GM19455 (cell line): ENCODE measurements at regions not wholly inside any gene's neighbourhood (a gene's known extent, or its start where the extent isn't known, plus 50 kb on each side); places are given as distances from the start of the nearest gene placed in this dataset.
A peak's percentile ranks its signal among the peaks of the same experiment; 100 is the strongest.
"Not testable (repeated sequence)": the region's sequence is repeated elsewhere in the genome, so short reads cannot be mapped to it uniquely, and the experiment has no call there.

Source experiments
- ATAC-seq: cut with Tn5 transposase; IDR thresholded peaks from one replicate; pipeline ENCODE4 v1.9.1; 2021; ENCODE audit not compliant: unreplicated experiment

- no peak for ATAC-seq
These were observed 290.7 kb upstream of the FOLH1 start for GRCh38 chr11:49499117-49499516.

DNA sequence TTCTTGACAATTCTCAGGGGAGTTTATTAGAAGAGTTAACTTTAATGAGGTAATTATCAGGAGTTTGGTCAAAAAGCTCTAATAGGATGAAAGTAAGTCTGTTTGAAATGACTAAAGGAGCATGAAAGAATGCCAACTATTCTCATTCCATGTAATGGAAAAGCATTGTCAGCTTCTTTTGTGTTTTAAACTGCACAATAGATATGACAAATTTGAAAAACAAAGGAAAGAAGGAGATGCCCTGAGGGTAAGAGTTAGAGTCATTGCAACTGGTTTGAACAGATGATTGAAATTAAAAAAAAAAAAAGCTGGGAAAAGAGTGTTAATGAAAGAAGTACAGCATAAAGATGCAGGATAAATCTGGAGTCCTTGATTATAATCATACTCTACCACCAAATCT, 296.8 kb upstream of the FOLH1 start:
- ATAC-seq, result no peak

DNA sequence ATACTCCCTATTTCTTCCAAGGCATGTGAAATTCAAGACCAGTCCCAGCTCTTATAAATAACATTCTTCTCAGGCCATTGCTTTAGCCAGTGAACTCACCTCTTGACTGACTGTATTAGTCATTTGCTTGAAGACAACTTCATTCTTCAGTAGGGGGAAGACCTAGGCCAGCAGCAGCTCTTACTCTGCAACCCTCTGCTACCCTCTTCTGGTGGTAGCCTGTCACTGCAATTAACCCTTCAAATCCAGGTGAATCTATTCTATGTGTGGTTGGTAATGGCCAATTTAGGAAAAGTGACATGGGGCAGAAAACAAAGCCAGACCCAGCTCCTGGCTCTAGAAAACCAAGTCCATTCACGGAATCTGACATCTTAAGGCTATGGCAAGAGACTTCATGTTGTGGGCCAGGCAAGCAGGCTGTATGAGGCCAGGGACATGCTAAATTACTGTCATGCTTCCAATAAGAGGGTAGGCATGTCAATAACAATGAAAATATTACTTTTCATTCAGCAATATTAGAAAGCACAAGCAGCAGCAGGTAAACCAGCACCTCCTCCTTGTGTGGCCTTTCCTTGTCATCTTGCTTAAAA, 317.9 kb upstream of the FOLH1 start:
- ATAC-seq, result peak; percentile 94

DNA sequence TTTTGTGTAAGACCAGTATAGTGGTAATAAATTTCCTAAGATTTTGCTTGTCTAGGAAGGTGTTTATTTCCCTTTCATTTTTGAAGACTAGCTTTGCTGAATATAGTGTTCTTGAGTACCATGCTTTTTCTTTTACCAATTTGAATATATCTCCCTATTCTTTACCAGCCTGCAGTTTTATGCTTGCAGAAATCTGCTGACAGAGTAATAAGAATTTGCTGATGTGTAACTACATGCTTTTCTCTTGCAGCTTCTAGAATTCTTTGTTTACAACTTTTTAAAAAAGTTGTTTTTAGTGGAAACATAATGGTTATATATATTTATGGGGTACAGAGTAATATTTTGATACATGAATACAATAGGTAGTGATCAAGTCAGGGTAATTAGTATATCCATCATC, 324.8 kb upstream of the FOLH1 start:
- ATAC-seq, result no peak

DNA sequence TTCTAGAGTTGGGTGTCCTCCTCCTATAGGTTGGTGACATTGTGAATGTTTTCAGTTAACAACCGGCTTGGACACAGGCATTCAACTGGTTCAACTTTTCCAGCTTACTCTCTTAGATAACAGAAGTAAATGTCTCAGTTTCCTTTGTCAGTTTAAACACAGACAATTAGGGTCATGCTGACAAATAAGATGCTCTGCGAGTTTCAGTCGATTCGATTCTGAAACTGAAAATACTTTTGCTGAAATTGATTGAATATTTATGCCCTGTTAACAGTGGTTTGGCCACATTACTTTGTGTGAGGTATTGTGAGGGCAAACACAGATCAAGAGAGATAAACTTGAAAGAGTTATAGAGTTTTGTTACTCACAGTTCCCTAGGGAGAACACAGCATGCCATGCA, 330.5 kb upstream of the FOLH1 start:
- ATAC-seq, result not testable (repeated sequence)

GRCh38 chr11:49558261-49558847, 350.0 kb upstream of the FOLH1 start:
- not testable (repeated sequence) for ATAC-seq

DNA sequence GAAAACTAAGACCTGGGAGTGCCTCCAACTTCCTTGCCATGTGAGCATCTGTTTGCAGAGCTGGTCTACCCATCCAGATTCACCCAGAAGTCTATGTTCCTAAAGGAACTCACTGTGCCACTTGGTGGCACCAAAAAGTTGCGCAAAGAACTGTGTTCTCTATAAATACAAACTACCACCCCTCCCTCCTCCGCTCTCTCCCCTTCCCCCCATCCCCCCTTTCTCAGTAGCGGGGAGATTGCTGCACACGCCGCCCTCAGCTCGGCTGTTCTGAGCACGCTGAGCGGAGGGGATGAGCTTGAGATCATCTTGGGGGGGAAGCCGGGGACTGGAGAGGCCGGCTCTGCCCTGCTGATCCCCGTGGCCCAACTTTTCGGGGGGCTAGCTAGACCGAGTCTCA, 352.2 kb upstream of the FOLH1 start:
- not testable (repeated sequence) for ATAC-seq

- ATAC-seq, result not testable (repeated sequence)
These were observed 353.0 kb upstream of the FOLH1 start for GRCh38 chr11:49561240-49561880.

DNA sequence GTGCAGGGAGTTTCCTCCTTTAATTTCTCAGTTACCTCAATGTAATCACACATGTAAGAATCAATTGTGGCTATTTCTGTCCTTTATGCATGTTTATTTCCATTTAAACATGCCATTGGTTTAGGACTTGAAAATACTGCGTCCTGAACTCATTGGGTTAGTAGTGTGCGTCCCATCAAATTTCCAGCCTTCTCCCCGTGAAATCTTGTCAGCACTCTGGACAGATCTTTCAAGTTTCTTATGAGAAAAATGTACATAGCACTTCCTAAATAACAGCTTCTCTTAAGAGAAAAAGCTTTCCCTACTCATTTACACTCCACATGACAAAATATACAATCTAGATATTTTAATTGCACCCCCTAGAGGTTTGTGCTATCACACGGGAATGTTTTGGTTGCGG, 353.9 kb upstream of the FOLH1 start:
- ATAC-seq, result not testable (repeated sequence)

DNA sequence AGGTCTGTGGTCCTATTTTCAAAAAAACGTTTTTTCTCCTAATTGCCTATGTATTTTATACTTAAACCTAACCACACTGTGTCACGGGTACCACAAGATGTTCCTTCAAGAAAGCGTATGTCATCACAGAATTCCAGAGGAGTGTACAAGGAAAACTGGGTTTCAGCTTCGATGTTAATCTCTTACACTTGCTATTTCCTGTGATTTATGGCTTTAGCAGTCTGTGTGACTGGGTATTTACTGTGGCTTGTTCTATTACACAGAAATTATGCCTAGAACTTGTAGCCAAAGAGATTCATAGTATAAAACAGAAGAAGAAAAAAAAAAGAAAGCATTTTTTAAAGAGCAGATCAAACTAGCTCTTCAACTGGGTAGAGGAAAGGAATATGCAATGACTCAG, 371.1 kb upstream of the FOLH1 start:
- not testable (repeated sequence) for ATAC-seq

DNA sequence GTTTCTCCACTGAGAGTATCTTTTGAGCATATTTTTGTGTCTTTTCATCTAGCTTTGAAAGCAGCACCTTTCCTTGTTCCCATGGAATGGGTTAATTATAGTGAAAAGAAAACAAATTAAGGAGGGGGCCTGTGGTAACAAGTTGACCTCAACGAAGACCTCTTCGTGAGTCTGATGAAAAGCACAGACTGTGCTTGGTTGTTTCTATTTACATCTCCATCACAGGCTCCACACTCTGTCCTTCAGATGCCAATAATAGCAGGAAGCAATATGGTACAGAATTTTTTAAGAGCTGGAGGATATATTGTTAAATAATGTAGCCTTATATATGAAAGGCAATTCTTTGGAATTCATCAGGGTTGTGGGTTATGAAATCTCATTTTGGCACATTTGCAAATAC, 366.7 kb upstream of the OR4C13 start:
- not testable (repeated sequence) for ATAC-seq

GRCh38 chr11:49608892-49609291, 343.3 kb upstream of the OR4C13 start:
- not testable (repeated sequence) for ATAC-seq

- ATAC-seq, result not testable (repeated sequence)
These were observed 328.3 kb upstream of the OR4C13 start for GRCh38 chr11:49623872-49624271.

DNA sequence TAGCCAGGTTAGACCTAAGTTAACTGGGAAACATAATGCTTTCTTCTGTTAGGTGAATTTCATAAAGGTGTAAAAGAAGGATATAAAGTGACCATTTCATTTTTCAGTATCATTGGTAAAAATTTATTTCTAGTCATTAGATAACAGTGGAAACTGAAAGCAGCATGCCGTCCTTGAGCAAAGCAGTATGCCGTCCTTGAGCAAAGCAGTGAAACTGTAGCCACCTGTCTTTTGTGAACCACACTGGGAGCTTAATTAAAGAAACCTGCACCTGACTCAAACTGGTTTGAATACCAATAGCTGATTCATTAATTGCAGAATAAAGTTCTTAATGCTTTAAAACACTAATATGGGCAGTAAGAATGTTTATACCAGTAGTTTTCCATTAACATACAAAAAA, 281.5 kb upstream of the OR4C13 start:
- ATAC-seq, result not testable (repeated sequence)

- ATAC-seq, result not testable (repeated sequence)
These were observed 250.1 kb upstream of the OR4C13 start for GRCh38 chr11:49702121-49702520.

DNA sequence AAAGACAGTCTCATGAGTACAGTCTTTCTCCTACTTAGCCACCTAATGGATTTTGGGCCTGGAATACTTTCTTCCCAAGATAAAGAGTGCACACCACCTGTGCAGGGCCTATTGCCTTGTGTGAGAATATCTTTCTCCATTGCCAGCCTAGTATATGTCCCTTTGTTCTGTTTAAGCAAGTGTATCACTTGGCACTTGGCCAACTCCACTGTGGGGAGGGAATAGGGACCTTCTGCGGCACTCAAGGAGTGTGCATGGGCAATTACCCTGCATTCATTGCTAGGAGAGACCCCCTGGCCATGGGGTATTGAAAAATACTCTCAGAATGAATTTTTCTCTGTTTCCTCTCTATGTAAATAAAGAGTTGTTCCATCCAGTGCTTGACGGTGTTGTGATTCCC, 201.7 kb upstream of the OR4C13 start:
- not testable (repeated sequence) for ATAC-seq

DNA sequence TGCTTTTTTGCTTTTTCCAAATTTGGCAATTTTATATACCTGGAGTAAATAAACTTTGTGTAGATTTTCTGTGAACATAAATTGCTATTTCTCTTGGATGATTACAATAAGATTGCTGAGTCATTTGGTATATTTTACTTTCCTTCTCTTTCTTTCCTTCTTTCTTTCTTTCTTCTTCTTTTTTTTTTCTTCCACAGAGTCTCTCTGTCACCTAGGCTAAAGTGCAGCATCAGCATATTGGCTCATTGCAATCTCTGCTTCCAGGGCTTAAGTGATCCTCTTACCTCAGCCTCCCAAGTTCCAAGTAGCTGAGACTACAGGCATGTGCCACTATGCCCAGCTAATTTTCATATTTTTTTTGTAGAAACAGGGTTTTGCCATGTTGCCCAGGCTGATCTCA, 201.2 kb upstream of the OR4C13 start:
- not testable (repeated sequence) for ATAC-seq

DNA sequence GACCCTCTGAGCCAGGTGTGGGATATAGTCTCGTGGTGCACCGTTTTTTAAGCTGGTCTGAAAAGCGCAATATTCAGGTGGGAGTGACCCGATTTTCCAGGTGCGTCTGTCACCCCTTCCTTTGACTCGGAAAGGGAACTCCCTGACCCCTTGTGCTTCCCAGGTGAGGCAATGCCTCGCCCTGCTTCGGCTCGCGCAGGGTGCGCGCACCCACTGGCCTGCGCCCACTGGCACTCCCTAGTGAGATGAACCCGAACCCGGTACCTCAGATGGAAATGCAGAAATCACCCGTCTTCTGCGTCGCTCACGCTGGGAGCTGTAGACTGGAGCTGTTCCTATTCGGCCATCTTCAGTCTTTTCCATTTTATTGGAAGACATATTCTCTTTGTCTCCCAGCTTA, 171.4 kb upstream of the OR4C13 start:
- ATAC-seq, result not testable (repeated sequence)

- not testable (repeated sequence) for ATAC-seq
These were observed 170.2 kb upstream of the OR4C13 start for GRCh38 chr11:49782000-49782399.

GRCh38 chr11:49783841-49784240, 168.3 kb upstream of the OR4C13 start:
- ATAC-seq, result not testable (repeated sequence)

- ATAC-seq, result not testable (repeated sequence)
These were observed 162.4 kb upstream of the OR4C13 start for GRCh38 chr11:49789787-49790186.

DNA sequence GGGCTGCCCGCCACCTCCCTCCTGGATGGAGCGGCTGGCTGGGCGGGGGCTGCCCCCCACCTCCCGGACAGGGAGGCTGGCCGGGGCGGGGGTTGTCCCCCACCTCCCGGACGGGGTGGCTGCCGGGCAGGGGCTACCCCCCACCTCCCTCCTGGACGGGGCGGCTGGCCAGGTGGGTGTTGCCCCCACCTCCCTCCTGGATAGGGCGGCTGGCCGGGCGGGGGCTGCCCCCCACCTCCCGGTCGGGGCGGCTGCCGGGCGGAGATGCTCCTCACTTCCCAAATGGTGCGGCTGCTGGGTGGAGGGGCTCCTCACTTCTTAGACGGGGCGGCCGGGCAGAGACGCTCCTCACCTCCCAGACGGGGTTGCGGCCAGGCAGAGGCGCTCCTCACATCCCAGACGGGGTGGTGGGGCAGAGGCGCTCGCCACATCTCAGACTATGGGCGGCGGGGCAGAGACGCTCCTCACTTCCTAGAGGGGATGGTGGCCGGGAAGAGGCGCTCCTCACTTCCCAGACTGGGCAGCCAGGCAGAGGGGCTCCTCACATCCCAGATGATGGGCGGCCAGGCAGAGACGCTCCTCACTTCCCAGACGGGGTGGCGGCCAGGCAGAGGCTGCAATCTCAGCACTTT, 153.9 kb upstream of the OR4C13 start:
- not testable (repeated sequence) for ATAC-seq
